ENCODE measurements at regions not wholly inside any gene's neighbourhood (a gene's known extent, or its start where the extent isn't known, plus 50 kb on each side); places are given as distances from the start of the nearest gene placed in this dataset.

- Histone ChIP-seq H3K27ac (ENCODE audit: low read length) (no peak overlapping the region), H3K4me1 (ENCODE audit: control insufficient read depth, insufficient read depth, low read length) (no peaks in the 10 kb centered on the region), H3K9me3 (ENCODE audit: control insufficient read depth, insufficient read depth, low read depth, low read length) (no peaks in the 10 kb centered on the region), H3K36me3 (ENCODE audit: control insufficient read depth, insufficient read depth, low read length) (no peaks in the 10 kb centered on the region), H3K4me3 (ENCODE audit: low read depth in 2 of 2, low read length in 2 of 2) (no peak overlapping the region), H3K27me3 (ENCODE audit: control insufficient read depth, insufficient read depth, low read length) (no peaks in the 10 kb centered on the region)
- in situ Hi-C loops (cut with HindIII; ENCODE audit: low pct_unique_long_range_greater_than_20kb, low sequenced_read_pairs) (no loop called here), intact Hi-C loops (cut with micrococcal nuclease; ENCODE audit: unreplicated experiment) (no loop called here)
- TF ChIP-seq, protein P1, sequence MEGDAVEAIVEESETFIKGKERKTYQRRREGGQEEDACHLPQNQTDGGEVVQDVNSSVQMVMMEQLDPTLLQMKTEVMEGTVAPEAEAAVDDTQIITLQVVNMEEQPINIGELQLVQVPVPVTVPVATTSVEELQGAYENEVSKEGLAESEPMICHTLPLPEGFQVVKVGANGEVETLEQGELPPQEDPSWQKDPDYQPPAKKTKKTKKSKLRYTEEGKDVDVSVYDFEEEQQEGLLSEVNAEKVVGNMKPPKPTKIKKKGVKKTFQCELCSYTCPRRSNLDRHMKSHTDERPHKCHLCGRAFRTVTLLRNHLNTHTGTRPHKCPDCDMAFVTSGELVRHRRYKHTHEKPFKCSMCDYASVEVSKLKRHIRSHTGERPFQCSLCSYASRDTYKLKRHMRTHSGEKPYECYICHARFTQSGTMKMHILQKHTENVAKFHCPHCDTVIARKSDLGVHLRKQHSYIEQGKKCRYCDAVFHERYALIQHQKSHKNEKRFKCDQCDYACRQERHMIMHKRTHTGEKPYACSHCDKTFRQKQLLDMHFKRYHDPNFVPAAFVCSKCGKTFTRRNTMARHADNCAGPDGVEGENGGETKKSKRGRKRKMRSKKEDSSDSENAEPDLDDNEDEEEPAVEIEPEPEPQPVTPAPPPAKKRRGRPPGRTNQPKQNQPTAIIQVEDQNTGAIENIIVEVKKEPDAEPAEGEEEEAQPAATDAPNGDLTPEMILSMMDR (IDR thresholded peaks at IDR 0.05): no peak
- TF ChIP-seq SIN3A (IDR thresholded peaks at IDR 0.05; ENCODE audit: borderline replicate concordance, insufficient read depth, low read depth, low read length): no peak
- TF ChIP-seq, protein P2, sequence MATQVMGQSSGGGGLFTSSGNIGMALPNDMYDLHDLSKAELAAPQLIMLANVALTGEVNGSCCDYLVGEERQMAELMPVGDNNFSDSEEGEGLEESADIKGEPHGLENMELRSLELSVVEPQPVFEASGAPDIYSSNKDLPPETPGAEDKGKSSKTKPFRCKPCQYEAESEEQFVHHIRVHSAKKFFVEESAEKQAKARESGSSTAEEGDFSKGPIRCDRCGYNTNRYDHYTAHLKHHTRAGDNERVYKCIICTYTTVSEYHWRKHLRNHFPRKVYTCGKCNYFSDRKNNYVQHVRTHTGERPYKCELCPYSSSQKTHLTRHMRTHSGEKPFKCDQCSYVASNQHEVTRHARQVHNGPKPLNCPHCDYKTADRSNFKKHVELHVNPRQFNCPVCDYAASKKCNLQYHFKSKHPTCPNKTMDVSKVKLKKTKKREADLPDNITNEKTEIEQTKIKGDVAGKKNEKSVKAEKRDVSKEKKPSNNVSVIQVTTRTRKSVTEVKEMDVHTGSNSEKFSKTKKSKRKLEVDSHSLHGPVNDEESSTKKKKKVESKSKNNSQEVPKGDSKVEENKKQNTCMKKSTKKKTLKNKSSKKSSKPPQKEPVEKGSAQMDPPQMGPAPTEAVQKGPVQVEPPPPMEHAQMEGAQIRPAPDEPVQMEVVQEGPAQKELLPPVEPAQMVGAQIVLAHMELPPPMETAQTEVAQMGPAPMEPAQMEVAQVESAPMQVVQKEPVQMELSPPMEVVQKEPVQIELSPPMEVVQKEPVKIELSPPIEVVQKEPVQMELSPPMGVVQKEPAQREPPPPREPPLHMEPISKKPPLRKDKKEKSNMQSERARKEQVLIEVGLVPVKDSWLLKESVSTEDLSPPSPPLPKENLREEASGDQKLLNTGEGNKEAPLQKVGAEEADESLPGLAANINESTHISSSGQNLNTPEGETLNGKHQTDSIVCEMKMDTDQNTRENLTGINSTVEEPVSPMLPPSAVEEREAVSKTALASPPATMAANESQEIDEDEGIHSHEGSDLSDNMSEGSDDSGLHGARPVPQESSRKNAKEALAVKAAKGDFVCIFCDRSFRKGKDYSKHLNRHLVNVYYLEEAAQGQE (IDR thresholded peaks at IDR 0.05; ENCODE audit: insufficient read depth in 1 of 2, low read depth in 2 of 2, low read length in 1 of 2): no peak
- TF ChIP-seq POLR2AphosphoS5 (IDR thresholded peaks at IDR 0.05; ENCODE audit: low read depth, low read length): no peak
- no peak for TF ChIP-seq TCF7L2 (IDR thresholded peaks at IDR 0.05; ENCODE audit: low read depth, low read length)
- DNase-seq (ENCODE audit: low read depth, low spot score) (no peak), ATAC-seq (no peak)
- no TSS peak for BruUV-seq (replicated peaks)
- POLR2A ChIA-PET: no interaction called here
- CTCF ChIA-PET: no interaction called here
These were observed 62.8 kb upstream of the ANO3 start for GRCh38 chr11:26268980-26269660.

DNA sequence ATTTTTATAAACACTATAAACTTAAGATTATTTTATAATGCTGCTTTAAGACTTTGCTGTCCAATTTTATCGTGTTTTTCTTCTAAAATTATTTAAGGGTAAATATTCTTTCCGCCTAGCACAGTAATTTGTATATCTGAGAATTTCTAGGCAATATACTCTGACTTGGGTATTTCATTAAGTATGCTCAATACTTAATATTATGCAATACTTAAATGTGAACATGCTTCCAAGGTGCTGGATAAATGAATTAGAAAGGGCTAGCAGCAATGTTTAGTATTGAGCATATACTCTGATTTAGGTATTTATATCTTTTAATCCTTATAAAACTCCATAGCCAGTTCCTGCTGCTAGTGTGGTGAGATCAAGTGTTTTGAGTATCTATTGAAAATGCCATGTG lies 60.3 kb upstream of the ANO3 start:
- TF ChIP-seq, protein P2 (IDR thresholded peaks at IDR 0.05; ENCODE audit: insufficient read depth in 1 of 2, low read depth in 2 of 2, low read length in 1 of 2): no peak
- TF ChIP-seq POLR2AphosphoS5 (IDR thresholded peaks at IDR 0.05; ENCODE audit: low read depth, low read length) (no peak), SIN3A (IDR thresholded peaks at IDR 0.05; ENCODE audit: borderline replicate concordance, insufficient read depth, low read depth, low read length) (no peak), TCF7L2 (IDR thresholded peaks at IDR 0.05; ENCODE audit: low read depth, low read length) (no peak)
- TF ChIP-seq, protein P1 (IDR thresholded peaks at IDR 0.05): no peak
- Histone ChIP-seq H3K27me3 (ENCODE audit: control insufficient read depth, insufficient read depth, low read length) (no peaks in the 10 kb centered on the region), H3K27ac (ENCODE audit: low read length) (no peak overlapping the region), H3K9me3 (ENCODE audit: control insufficient read depth, insufficient read depth, low read depth, low read length) (no peaks in the 10 kb centered on the region), H3K36me3 (ENCODE audit: control insufficient read depth, insufficient read depth, low read length) (no peaks in the 10 kb centered on the region), H3K4me3 (ENCODE audit: low read depth in 2 of 2, low read length in 2 of 2) (no peak overlapping the region), H3K4me1 (ENCODE audit: control insufficient read depth, insufficient read depth, low read length) (no peaks in the 10 kb centered on the region)
- ATAC-seq (no peak), DNase-seq (ENCODE audit: low read depth, low spot score) (no peak)
- in situ Hi-C loops (cut with HindIII; ENCODE audit: low pct_unique_long_range_greater_than_20kb, low sequenced_read_pairs): no loop called here
- no TSS peak for BruUV-seq (replicated peaks)
- intact Hi-C loops (cut with micrococcal nuclease; ENCODE audit: unreplicated experiment): no loop called here
- POLR2A ChIA-PET: no interaction called here
- CTCF ChIA-PET: no interaction called here
